Hippocampal formation (tissue), 2 donors: ENCODE measurements at regions not wholly inside any gene's neighbourhood (a gene's known extent, or its start where the extent isn't known, plus 50 kb on each side); places are given as distances from the start of the nearest gene placed in this dataset.

Experiments used
- DNase-seq, 2 donors: peaks; one replicate each; lab custom pipeline; 2025; lab: John Stamatoyannopoulos, UW

DNA sequence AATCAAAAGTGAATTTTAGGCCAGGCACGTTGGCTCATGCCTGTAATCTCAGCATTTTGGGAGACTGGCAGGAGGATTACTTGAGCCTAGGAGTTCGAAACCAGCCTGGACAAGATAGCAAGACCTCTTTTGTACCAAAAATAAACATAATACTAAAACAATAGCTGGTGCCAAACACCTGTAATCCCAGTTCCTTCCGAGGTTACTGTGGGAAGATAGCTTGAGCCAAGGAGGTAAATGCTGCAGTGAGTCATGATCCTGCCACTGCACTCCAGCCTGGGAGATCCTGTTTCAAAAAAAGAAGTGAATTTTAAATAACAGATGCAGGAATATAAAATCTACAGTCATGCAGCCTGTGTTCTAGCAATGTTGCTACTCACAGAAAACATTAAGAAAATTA, 488.3 kb downstream of the PPARGC1A start:
- no peak for DNase-seq

DNA sequence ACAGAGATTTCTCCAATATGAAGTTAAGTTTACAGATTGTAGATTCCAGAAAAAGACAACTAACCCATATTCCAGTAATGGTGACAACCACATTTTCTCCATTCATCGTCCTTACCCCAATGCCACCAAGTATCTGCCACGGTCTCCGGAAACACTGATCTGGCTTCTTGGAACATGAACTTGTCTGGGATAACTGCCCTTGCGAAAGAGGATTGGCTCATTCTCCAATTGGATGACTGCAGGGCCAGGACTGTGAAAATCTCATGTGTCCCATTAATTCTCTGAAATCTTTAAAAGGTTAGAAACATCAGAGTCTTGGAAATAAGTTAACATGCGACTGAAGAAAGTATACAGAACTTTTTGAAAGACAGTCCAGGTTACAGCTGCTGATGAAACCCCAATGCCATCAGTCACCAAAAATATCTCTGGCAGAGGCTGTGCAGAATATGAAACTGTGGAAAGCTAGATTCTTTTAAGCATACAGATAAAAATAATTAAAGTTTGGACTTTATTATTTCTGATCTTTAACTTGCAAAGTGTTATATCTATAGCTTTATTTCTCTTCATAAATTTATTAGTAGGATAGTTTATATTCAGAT, 496.9 kb downstream of the PPARGC1A start:
- no peak for DNase-seq

DNA sequence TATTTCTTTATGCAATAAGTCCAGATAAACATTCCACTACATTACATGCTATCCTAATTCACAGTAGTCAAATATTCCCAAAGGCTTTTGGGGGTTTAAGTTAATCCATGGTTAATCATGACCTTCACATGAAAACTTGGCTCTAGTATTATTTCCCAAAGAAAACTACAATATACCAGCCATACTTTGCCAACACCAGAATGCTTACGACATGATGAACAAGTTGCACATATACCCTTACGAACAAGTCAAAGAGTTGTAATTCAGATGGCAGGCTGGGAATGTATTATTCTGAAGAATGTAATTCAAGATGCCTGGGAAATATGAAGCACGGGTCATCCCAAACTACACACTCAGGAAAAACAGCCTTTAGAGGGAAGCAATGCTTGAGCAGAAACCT, 499.6 kb downstream of the PPARGC1A start:
- no peak for DNase-seq

GRCh38 chr4:23388699-23389395, 501.0 kb downstream of the PPARGC1A start:
- DNase-seq, result no peak

DNA sequence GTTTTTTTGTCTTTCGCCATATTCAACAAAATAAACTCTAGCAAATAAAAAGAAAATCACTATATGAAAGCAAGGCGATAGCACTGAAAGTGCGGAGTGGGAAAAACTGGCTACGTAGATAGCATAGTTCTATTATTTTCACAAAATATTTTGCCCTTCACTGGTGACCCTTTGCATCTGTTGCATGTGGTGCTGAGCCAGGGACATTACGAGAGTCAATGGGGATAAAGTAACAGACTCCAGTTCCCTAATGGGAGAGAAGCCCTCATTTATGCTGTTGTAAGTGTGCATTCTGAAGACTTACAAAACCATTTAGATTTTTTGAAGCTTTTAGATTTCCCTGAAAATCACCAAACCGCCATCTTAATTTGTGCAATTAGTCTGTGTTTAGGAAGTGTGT, 501.6 kb downstream of the PPARGC1A start:
- no peak for DNase-seq

GRCh38 chr4:23384741-23385140, 505.1 kb downstream of the PPARGC1A start:
- DNase-seq, result no peak

- no peak for DNase-seq
These were observed 507.0 kb downstream of the PPARGC1A start for GRCh38 chr4:23382879-23383278.

DNA sequence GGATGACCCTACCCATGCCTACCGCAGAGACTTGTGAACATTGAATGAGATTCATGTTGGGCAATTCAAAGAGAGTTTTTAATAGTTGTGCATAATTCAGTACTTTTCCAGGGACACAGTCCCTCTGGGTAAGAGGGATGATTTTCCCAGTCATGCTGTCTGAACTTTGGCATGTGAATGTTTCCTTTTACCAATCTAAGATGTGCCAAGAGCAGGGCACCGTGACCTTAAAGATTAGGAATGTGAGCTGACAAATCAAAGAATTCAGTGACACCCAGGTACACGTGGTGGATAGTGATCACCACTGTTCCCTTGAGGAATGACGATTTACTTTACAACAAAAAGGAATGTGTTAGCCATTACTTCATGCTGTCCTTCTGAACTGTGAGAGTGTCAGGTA, 515.6 kb downstream of the PPARGC1A start:
- DNase-seq, result no peak

- no peak for DNase-seq
These were observed 516.6 kb downstream of the PPARGC1A start for GRCh38 chr4:23373261-23373660.

DNA sequence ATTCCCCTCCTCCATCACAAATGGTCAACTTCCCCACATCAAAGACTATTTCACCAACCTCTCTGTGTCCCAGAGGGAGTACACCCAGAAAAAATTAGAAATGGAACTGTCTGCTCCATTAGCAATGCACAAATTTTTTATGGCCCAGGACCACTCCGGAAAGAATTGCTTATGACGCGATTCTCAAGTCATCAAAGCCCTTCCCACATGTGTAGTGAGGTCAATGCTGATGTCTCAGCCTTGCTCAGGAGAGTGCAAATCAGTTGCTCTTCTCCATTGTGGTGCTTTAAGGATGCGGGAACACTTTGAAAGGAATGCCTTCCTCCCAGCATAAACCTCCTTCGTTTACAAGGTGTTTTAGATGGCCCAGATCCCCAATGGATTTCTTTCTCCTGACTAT, 518.3 kb downstream of the PPARGC1A start:
- DNase-seq, result no peak

GRCh38 chr4:23369331-23369730, 520.5 kb downstream of the PPARGC1A start:
- DNase-seq, result no peak

- DNase-seq, result no peak
These were observed 521.7 kb downstream of the PPARGC1A start for GRCh38 chr4:23368081-23368697.

- DNase-seq, result no peak
These were observed 523.3 kb downstream of the PPARGC1A start for GRCh38 chr4:23366557-23366906.

DNA sequence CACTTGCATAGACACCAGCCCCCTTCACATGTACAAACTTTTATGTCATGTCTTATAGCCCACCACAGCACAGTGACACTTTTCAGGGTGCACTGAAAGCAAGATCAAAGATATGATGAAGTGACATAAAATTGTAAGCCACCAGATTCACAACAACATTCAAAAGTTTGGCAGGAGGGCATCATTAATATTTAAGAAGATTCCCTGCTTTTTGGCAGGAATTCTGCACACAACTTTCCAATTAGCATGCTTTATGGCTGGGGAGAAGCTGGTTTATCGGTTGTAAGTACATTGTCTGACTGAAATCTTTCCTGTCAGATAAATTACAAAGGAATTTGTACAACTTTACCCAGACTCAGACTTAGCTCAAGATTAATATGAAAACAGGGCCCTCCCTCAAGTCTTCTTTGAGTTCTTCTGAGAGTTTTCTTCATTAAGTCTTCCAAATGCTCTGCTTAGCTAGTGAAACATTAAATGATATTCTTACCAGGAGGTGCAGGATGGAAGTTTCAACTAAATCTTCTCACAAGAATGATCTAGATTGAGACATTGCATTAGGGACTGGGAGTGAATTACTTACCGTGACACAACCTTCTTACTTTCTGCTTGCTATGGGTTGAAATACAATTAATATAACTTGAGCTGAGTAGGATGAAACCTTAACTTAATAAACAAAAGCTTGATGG, 523.8 kb downstream of the PPARGC1A start:
- no peak for DNase-seq

DNA sequence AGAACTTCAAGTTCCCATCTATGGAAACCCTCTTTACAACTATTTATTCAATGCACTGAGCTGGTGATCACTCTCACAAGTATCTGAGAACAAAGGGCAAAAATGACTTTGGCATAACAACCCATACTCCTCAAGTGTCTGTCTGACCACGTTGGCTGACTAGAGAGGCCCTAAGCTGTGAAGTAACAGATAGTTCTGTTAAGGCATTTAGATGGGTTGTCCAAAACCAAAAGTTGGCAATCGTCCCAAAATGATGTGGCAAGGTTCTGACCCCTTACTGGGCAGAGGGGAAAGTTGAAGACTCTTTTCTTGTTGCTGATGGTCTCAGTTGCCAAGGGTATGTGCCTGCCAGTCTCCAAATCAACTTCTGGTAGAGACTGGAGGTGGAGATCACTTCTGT, 524.8 kb downstream of the PPARGC1A start:
- no peak for DNase-seq

DNA sequence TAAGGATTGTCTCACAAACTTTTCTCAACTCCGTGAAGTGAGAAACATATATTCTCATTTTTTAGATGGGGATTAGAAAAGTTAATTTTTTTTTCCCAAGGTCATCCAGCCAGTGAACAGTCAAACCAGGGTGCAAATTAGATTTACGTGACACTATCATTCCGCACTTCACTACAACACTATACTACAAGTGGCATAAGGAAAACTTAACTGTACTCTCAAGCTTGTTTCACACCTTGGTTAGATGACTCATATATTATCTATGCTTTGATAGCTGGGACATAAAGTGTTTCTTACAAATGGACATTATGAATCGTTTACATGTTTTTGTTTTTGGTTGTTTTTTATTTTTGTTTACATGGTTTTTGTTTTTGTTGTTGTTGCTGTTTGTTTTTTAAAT, 525.7 kb downstream of the PPARGC1A start:
- DNase-seq, result no peak

DNA sequence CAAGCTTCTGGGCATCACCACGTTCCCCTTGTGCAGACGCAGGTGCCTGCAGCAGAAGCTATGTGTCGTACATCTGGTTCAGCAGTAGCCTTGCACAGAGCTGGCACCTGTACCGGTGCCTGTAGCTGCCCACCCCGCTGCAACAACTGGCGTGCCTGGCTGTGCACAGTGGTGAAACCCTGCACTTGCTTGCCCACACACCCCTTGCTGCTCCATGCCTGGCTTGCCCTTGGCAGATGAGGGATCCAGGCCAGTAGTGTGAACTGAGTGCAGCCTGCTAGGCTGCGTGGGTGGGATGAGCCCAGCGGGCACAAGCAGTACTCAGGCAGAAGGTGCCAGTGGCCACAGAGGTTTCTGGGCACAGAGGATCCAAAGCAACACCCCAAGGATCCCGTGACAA, 528.4 kb downstream of the PPARGC1A start:
- no peak for DNase-seq

GRCh38 chr4:23360718-23361117, 529.1 kb downstream of the PPARGC1A start:
- DNase-seq, result no peak

GRCh38 chr4:23355258-23355657, 534.6 kb downstream of the PPARGC1A start:
- no peak for DNase-seq

- no peak for DNase-seq
These were observed 536.6 kb downstream of the PPARGC1A start for GRCh38 chr4:23353200-23353599.

DNA sequence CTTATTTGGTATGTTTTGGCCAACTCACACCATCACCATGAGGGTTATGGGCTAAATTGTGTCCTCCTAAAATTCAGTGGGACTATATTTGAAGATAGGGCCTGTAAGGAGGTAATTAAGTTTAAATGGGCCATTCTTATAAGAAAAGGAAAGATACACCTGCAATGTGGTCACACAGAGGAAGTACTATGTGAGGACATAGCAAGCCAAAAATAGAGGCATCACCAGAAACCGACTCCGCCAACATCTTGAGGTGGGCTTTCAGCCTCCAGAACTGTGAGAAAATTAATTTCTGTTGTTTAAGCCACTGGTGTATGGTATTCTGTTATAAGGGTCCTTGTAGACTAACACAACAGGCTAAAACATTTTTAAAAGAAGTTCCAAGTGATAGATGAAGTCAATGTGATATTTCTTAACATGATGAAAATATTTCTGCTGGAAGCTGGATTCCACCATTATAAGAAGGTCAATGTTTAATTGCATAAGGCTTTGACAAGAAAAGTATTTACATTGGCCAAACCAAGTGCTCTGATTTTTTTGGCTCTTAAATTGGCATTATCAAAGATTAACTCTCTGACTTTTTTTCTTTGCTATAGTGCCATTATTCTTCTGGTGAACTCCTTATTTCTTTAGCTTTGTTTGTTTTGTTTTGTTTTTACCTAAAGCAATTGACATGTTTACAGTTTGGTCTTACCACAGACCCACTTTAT, 540.9 kb downstream of the PPARGC1A start:
- no peak for DNase-seq

- DNase-seq, result no peak
These were observed 552.6 kb downstream of the PPARGC1A start for GRCh38 chr4:23337292-23337691.
